CD8-positive, alpha-beta memory T cell (primary cell): ENCODE measurements at regions not wholly inside any gene's neighbourhood (a gene's known extent, or its start where the extent isn't known, plus 50 kb on each side); places are given as distances from the start of the nearest gene placed in this dataset.

Experiments
- CTCF ChIA-PET: fragments of 350-600 bp; sonication (Branson Sonifier 250); formaldehyde crosslinking; loops from one replicate; lab custom pipeline; 2021; ENCODE audit warnings: antibody characterized with exemption; lab: Charles Lee
- POLR2A ChIA-PET: fragments of 350-600 bp; sonication (Branson Sonifier 250); formaldehyde crosslinking; loops from one replicate; lab custom pipeline; 2021; ENCODE audit warnings: antibody characterized with exemption; lab: Charles Lee
- DNase-seq, 5 donors: peaks; one replicate each; pipeline versions ENCODE4 v3.0.0 to v3.0.0-alpha.2; 2020 to 2022; ENCODE audit warnings: mixed read lengths in 1 of 5
- H3K27ac ChIP-seq: one replicate; pipeline ENCODE4 v1.7.0; 2013; ENCODE audit warnings: low read depth, mild to moderate bottlenecking, low read length, moderate library complexity
- H3K27me3 ChIP-seq: 2 replicates; pipeline ENCODE4 v1.7.0; 2013; ENCODE audit warnings: low read length, mild to moderate bottlenecking; ENCODE audit not compliant: insufficient read depth, poor library complexity, severe bottlenecking
- H3K36me3 ChIP-seq: 2 replicates; pipeline ENCODE4 v1.7.0; 2013; ENCODE audit warnings: mild to moderate bottlenecking, low read length, moderate library complexity; ENCODE audit not compliant: insufficient read depth
- H3K4me1 ChIP-seq: 2 replicates; pipeline ENCODE4 v1.7.0; 2013; ENCODE audit warnings: mild to moderate bottlenecking, low read length, moderate library complexity; ENCODE audit not compliant: insufficient read depth
- H3K4me3 ChIP-seq: 2 replicates; pipeline ENCODE4 v1.7.0; 2013; ENCODE audit warnings: mild to moderate bottlenecking, low read length
- H3K9me3 ChIP-seq: 2 replicates; pipeline ENCODE4 v1.7.0; 2013; ENCODE audit warnings: mild to moderate bottlenecking, low read length
- H3K27ac Mint-ChIP-seq, 8 donors: one replicate each; pipeline ENCODE4 v1.8.0; 2020 to 2021; ENCODE audit warnings: mixed read lengths in 8 of 8, mild to moderate bottlenecking in 6 of 8, inconsistent platforms in 3 of 8, moderate library complexity in 3 of 8
- H3K27me3 Mint-ChIP-seq, 2 donors: one replicate each; pipeline ENCODE4 v1.8.0; 2020 to 2021; ENCODE audit warnings: mixed read lengths in 2 of 2, mild to moderate bottlenecking in 1 of 2, moderate library complexity in 1 of 2
- H3K36me3 Mint-ChIP-seq, 3 donors: one replicate each; pipeline ENCODE4 v1.8.0; 2020 to 2021; ENCODE audit warnings: mixed read lengths in 3 of 3, inconsistent platforms in 1 of 3, mild to moderate bottlenecking in 1 of 3
- H3K4me1 Mint-ChIP-seq, 3 donors: one replicate each; pipeline ENCODE4 v1.8.0; 2020 to 2021; ENCODE audit warnings: mixed read lengths in 3 of 3, inconsistent platforms in 1 of 3, mild to moderate bottlenecking in 1 of 3
- H3K4me3 Mint-ChIP-seq, 7 donors: one replicate each; pipeline ENCODE4 v1.8.0; 2020 to 2021; ENCODE audit warnings: mixed read lengths in 7 of 7, mild to moderate bottlenecking in 6 of 7, moderate library complexity in 4 of 7, inconsistent platforms in 2 of 7
- H3K9me3 Mint-ChIP-seq, 5 donors: one replicate each; pipeline ENCODE4 v1.8.0; 2020 to 2022; ENCODE audit warnings: mixed read lengths in 5 of 5, mild to moderate bottlenecking in 3 of 5, moderate library complexity in 2 of 5, inconsistent platforms in 1 of 5

- Histone ChIP-seq H3K4me3 (no peak overlapping the region), H3K9me3 (no peaks in the 10 kb centered on the region), H3K27ac (no peak overlapping the region), H3K4me1 (no peaks in the 10 kb centered on the region), H3K36me3 (no peaks in the 10 kb centered on the region), H3K27me3 (no peaks in the 10 kb centered on the region)
- no peak overlapping the region for H3K27ac Mint-ChIP-seq
- POLR2A ChIA-PET, result no interaction called here
- DNase-seq, result no peak
- H3K36me3 Mint-ChIP-seq, result no peaks in the 10 kb centered on the region
- no peaks in the 10 kb centered on the region for H3K4me1 Mint-ChIP-seq
- H3K27me3 Mint-ChIP-seq, result peaks cover 0 to 21% of the 10 kb centered on the region in 2 donors
- H3K4me3 Mint-ChIP-seq, result no peak overlapping the region
- H3K9me3 Mint-ChIP-seq, result no peaks in the 10 kb centered on the region
- CTCF ChIA-PET, result no interaction called here
These were observed 177.9 kb downstream of the COX7C start for GRCh38 chr5:86795659-86796058.

GRCh38 chr5:86797677-86798076, 179.9 kb downstream of the COX7C start:
- Histone ChIP-seq H3K9me3 (no peaks in the 10 kb centered on the region), H3K27ac (no peak overlapping the region), H3K4me3 (no peak overlapping the region), H3K36me3 (no peaks in the 10 kb centered on the region), H3K27me3 (no peaks in the 10 kb centered on the region), H3K4me1 (no peaks in the 10 kb centered on the region)
- ChIA-PET POLR2A (no interaction called here), CTCF (no interaction called here)
- Mint-ChIP-seq H3K27ac (no peak overlapping the region), H3K4me1 (no peaks in the 10 kb centered on the region), H3K27me3 (peaks cover 0 to 24% of the 10 kb centered on the region in 2 donors), H3K36me3 (no peaks in the 10 kb centered on the region), H3K9me3 (no peaks in the 10 kb centered on the region), H3K4me3 (no peak overlapping the region)
- no peak for DNase-seq

GRCh38 chr5:86806206-86806605, 188.5 kb downstream of the COX7C start:
- Mint-ChIP-seq H3K4me1 (no peaks in the 10 kb centered on the region), H3K9me3 (peaks cover 0 to 10% (median 5%) of the 10 kb centered on the region in 5 donors), H3K27ac (no peak overlapping the region), H3K27me3 (peaks cover 0 to 13% of the 10 kb centered on the region in 2 donors), H3K4me3 (no peak overlapping the region), H3K36me3 (no peaks in the 10 kb centered on the region)
- Histone ChIP-seq H3K36me3 (no peaks in the 10 kb centered on the region), H3K4me3 (no peak overlapping the region), H3K27ac (no peak overlapping the region), H3K9me3 (no peaks in the 10 kb centered on the region), H3K4me1 (no peaks in the 10 kb centered on the region), H3K27me3 (no peaks in the 10 kb centered on the region)
- POLR2A ChIA-PET, result no interaction called here
- DNase-seq, result no peak
- CTCF ChIA-PET, result no interaction called here

GRCh38 chr5:86807046-86808031, 189.6 kb downstream of the COX7C start:
- no peak overlapping the region for H3K27ac Mint-ChIP-seq
- H3K36me3 Mint-ChIP-seq, result no peaks in the 10 kb centered on the region
- POLR2A ChIA-PET, result no interaction called here
- H3K9me3 Mint-ChIP-seq, result peaks cover 0 to 10% (median 5%) of the 10 kb centered on the region in 5 donors
- H3K4me1 ChIP-seq, result no peaks in the 10 kb centered on the region
- H3K9me3 ChIP-seq, result no peaks in the 10 kb centered on the region
- H3K27me3 ChIP-seq, result no peaks in the 10 kb centered on the region
- no peak overlapping the region for H3K4me3 ChIP-seq
- CTCF ChIA-PET, result no interaction called here
- H3K4me3 Mint-ChIP-seq, result no peak overlapping the region
- no peaks in the 10 kb centered on the region for H3K4me1 Mint-ChIP-seq
- H3K36me3 ChIP-seq, result no peaks in the 10 kb centered on the region
- H3K27me3 Mint-ChIP-seq, result peaks cover 0 to 10% of the 10 kb centered on the region in 2 donors
- no peak overlapping the region for H3K27ac ChIP-seq
- DNase-seq, result no peak

GRCh38 chr5:86814315-86814714, 196.6 kb downstream of the COX7C start:
- no peak overlapping the region for H3K27ac Mint-ChIP-seq
- no peak overlapping the region for H3K4me3 Mint-ChIP-seq
- no peaks in the 10 kb centered on the region for H3K36me3 Mint-ChIP-seq
- no peak for DNase-seq
- Histone ChIP-seq H3K4me3 (no peak overlapping the region), H3K27me3 (no peaks in the 10 kb centered on the region), H3K36me3 (no peaks in the 10 kb centered on the region), H3K27ac (no peak overlapping the region), H3K9me3 (no peaks in the 10 kb centered on the region), H3K4me1 (no peaks in the 10 kb centered on the region)
- no peaks in the 10 kb centered on the region for H3K9me3 Mint-ChIP-seq
- ChIA-PET POLR2A (no interaction called here), CTCF (no interaction called here)
- H3K4me1 Mint-ChIP-seq, result no peaks in the 10 kb centered on the region
- no peaks in the 10 kb centered on the region for H3K27me3 Mint-ChIP-seq

- H3K9me3 Mint-ChIP-seq, result no peaks in the 10 kb centered on the region
- no peaks in the 10 kb centered on the region for H3K4me1 Mint-ChIP-seq
- no peaks in the 10 kb centered on the region for H3K27me3 Mint-ChIP-seq
- H3K4me3 Mint-ChIP-seq, result no peak overlapping the region
- H3K27ac Mint-ChIP-seq, result no peak overlapping the region
- Histone ChIP-seq H3K9me3 (no peaks in the 10 kb centered on the region), H3K4me3 (no peak overlapping the region), H3K27ac (no peak overlapping the region), H3K4me1 (no peaks in the 10 kb centered on the region), H3K36me3 (no peaks in the 10 kb centered on the region), H3K27me3 (no peaks in the 10 kb centered on the region)
- no peaks in the 10 kb centered on the region for H3K36me3 Mint-ChIP-seq
- ChIA-PET POLR2A (no interaction called here), CTCF (no interaction called here)
- no peak for DNase-seq
These were observed 197.2 kb downstream of the COX7C start for GRCh38 chr5:86814907-86815306.

GRCh38 chr5:86824637-86825036, 206.9 kb downstream of the COX7C start:
- Histone ChIP-seq H3K4me1 (no peaks in the 10 kb centered on the region), H3K27ac (no peak overlapping the region), H3K4me3 (no peak overlapping the region), H3K36me3 (no peaks in the 10 kb centered on the region), H3K27me3 (no peaks in the 10 kb centered on the region), H3K9me3 (no peaks in the 10 kb centered on the region)
- ChIA-PET CTCF (no interaction called here), POLR2A (no interaction called here)
- Mint-ChIP-seq H3K4me1 (no peaks in the 10 kb centered on the region), H3K4me3 (no peak overlapping the region), H3K9me3 (peaks cover 0 to 7% (median 3%) of the 10 kb centered on the region in 5 donors), H3K27me3 (no peaks in the 10 kb centered on the region), H3K27ac (no peak overlapping the region), H3K36me3 (no peaks in the 10 kb centered on the region)
- no peak for DNase-seq

- Histone ChIP-seq H3K36me3 (no peaks in the 10 kb centered on the region), H3K4me3 (no peak overlapping the region), H3K27ac (no peak overlapping the region), H3K4me1 (no peaks in the 10 kb centered on the region), H3K9me3 (no peaks in the 10 kb centered on the region), H3K27me3 (no peaks in the 10 kb centered on the region)
- DNase-seq, result no peak
- Mint-ChIP-seq H3K36me3 (no peaks in the 10 kb centered on the region), H3K9me3 (peaks cover 0 to 7% (median 0%) of the 10 kb centered on the region in 5 donors), H3K4me1 (no peaks in the 10 kb centered on the region), H3K4me3 (no peak overlapping the region), H3K27ac (no peak overlapping the region), H3K27me3 (peaks cover 0 to 4% of the 10 kb centered on the region in 2 donors)
- ChIA-PET CTCF (no interaction called here), POLR2A (no interaction called here)
These were observed 213.4 kb downstream of the COX7C start for GRCh38 chr5:86831128-86831527.
